ENCODE measurements at regions not wholly inside any gene's neighbourhood (a gene's known extent, or its start where the extent isn't known, plus 50 kb on each side); places are given as distances from the start of the nearest gene placed in this dataset.

GRCh38 chr2:62586981-62587380, 81.0 kb upstream of the TMEM17 start:
- TF ChIP-seq CTCF (IDR thresholded peaks at IDR 0.05) = no peak
- TF ChIP-seq POLR2A (IDR thresholded peaks at IDR 0.05) = no peak

Measured in body of pancreas (tissue), 4 donors.